ENCODE measurements at regions not wholly inside any gene's neighbourhood (a gene's known extent, or its start where the extent isn't known, plus 50 kb on each side); places are given as distances from the start of the nearest gene placed in this dataset.

DNA sequence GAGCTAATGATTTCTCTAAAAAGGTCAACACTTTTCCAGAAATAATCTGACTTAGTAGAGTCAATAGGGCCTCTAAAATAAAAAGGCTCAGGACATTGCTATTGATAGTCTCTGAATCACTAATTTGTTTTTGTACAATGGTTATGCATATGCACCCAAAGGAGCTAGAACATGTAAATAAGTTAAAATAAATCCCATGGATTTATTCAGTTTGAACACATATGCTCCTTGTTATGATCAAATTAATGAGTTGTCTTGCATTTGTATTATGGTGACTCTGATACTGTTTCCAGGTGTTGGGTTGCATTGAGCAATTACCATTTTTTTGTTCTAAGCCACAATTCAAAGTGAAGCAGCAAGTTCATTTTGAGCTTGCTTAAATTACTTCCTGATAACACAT lies 276.0 kb upstream of the TUSC1 start:
- no peak for DNase-seq (ENCODE audit: low read depth in 1 of 2, low spot score in 1 of 2)

DNA sequence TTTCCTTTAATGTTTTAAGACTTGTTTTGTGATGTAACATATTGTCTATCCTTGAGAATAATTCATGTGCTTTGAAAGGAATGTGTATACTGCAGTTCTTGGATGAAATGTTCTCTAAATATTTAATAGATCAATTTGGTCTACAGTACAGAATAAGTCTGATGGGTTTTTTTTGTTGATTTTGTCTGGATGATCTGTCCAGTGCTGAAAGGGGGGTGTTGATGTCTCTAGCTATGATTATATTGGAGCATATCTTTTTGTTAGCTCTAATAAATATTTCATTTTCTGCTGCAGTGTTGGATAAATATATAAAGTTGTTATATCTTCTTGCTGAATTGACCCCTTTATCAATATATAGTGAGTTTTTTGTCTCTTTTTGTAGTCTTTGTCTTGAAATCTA lies 269.9 kb upstream of the TUSC1 start:
- DNase-seq (ENCODE audit: low read depth in 1 of 2, low spot score in 1 of 2): no peak

DNA sequence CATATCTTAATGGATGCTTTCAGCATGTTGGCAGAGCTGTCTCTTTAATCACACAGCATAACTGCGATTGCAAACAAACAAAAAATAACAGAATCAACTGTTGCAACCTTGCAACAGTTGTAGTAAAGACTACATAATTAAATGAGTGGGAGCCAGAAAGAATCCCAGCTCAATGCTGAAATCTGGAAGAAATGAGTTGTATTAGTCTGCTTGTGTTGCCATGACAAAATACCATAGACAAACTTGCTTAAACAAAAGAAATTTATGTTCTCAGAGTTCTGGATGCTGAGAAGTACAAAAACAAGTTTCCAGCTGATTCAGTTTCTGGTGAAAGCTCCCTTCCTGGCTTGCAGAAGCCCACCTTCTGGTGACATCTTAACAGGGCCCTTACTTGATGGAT lies 260.9 kb upstream of the TUSC1 start:
- no peak for DNase-seq (ENCODE audit: low read depth in 1 of 2, low spot score in 1 of 2)

DNA sequence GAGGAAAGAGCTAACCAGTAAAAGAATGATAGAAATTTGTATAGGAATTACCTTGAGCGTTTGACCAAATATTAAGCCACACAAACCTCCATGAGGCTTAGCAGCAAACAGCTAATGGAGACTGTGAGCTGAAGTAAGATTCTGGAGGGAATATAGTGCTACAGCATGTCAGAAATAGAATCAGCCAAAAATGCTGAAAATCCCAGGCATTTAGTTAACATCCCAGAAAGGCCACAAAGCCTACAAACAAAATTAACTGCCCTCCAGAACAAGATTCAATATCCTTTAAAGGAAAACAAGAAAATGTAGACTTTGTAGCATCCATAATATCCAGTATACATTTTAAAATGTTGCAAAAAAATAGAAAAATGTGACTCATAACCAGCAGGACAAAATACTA lies 257.8 kb upstream of the TUSC1 start:
- DNase-seq (ENCODE audit: low read depth in 1 of 2, low spot score in 1 of 2): no peak

DNA sequence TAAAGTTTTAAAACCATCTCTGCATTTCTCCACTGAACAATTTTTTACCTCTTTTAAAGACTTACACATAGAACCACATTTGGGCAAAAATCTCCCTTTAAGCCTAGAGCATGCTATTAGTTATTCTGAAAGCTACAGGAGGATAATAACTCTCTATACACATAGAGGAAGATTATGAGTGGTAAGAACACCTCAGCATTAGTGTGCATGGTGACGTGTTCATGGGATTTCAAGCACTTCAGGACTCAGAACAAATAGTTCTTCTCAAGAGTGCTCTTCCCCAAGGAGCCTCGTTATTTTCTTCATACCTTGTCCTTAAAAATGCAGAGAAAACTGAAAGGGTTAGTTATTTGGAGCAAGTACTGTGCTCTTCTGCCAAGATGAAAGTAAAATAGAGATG lies 256.9 kb upstream of the TUSC1 start:
- DNase-seq (ENCODE audit: low read depth in 1 of 2, low spot score in 1 of 2): no peak

DNA sequence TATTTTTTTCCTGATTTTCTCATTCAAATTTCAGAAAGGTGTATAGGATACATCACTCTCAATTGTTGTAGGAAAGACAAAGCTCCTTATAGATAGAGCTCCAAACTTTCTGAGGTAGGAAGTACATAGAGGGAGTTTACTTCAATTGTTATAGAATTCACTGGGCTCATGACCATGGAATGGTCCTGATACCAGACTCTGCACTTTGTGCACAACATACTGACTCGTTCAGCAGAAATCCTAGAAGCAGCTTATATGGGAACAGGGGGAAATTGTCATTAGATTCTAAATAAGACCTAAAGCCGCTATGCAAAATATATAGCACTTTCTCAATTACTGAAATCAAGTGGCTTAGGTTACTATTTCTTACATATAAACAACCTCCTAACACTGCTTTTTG lies 240.5 kb upstream of the TUSC1 start:
- DNase-seq (ENCODE audit: low read depth in 1 of 2, low spot score in 1 of 2): no peak

DNA sequence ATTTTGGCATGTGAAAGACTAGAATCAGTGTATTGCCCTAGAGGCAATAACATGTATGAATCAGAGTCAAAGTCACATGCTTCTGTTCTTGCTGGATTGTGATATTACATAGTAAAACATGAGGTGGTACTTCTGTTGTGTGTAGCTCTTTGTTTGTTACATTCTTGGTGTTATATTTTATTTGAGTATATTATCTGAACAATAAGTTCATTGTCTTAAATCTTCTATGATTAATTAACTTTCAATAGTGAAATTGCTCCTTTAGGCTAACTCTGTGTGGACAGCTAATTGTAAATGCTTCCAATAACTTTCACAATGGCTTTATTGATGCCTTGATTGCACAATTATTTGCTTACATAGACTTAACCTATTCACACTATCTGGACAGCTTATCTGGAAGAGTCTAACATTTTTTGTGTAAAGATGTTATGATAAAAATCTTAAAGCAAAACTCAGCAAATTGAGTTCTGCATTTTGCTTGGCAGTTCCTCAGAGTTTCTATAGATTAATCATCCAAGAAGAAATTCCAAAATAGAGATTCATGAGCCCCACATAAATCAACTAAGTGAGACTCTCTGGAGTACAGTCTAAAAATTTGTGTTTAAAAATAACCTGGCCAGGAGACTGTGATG lies 239.6 kb upstream of the TUSC1 start:
- DNase-seq (ENCODE audit: low read depth in 1 of 2, low spot score in 1 of 2): no peak

DNA sequence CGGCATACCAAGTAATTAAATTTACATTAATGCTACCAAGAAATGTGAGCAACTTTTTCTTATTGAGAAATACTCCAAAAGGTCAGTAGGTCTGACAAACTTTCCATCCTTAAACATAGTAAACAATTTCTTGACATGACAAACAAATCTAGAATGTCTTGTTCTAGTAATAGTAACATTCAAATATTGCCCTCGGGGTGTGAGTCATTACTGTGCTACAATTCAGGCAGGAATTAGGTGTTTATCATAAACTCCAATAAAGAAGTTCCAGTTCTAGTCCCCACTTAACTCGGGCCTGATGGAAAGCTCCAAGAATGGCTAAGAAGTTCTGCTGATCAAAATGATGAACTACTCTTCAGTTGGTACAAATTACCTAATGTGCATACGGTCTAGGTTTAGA lies 235.6 kb upstream of the TUSC1 start:
- DNase-seq (ENCODE audit: low read depth in 1 of 2, low spot score in 1 of 2): no peak

DNA sequence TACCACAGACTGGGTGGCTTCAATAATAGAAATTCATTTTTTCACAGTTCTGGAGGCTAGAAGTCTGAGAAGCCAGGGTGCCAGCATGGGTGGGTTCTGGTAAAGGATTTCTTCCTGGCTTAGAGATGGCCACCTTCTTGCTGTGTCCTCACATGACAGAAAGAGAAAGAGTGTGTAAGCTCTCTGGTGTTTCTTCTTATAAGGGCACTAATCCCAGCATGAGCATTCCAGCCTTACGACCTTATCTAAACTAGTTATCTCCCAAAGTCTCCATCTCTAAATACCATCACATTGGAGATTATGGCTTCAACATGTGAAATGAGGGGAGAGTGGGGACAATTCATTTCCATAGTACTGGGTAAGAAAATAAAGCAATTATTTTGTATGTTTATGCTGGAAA lies 226.5 kb upstream of the TUSC1 start:
- no peak for DNase-seq (ENCODE audit: low read depth in 1 of 2, low spot score in 1 of 2)

DNA sequence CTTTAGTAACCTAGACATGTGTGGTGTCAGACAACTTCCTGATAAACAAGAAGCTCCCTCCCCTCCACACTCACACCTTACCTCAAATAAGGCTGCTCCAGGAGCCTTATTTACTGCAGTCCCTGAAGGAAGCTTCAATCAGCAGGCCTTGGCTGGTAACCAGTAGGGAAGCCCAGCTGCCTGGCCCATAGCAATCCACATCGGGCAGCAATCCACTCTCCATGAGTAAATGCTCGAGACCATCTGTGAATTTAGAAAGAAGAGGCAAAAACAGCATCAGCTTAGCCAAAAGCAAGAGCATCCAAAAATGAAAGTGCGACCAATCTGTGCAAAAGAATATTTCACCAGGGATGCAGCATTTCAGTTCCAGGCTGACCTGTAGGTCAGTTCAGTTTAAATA lies 213.3 kb upstream of the TUSC1 start:
- DNase-seq (ENCODE audit: low read depth in 1 of 2, low spot score in 1 of 2): no peak

DNA sequence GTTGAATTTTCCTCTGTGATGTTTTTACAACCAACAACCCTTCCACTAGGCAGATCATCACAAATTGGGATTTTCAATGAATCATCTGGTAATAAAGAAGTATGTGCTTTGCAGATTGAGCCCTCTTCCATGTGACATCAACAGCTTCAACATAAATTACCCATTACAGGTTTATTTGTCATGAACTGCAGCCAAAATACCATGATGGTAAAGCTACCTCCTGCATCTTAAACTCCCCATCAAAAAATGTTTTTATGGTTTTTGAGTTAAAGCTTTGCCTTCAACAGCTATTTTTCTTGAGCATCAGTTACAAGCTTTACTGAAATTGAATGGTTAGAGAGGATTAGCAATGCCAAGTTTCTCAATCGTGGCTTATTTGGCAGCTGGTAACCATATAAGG lies 211.4 kb upstream of the TUSC1 start:
- no peak for DNase-seq (ENCODE audit: low read depth in 1 of 2, low spot score in 1 of 2)

DNA sequence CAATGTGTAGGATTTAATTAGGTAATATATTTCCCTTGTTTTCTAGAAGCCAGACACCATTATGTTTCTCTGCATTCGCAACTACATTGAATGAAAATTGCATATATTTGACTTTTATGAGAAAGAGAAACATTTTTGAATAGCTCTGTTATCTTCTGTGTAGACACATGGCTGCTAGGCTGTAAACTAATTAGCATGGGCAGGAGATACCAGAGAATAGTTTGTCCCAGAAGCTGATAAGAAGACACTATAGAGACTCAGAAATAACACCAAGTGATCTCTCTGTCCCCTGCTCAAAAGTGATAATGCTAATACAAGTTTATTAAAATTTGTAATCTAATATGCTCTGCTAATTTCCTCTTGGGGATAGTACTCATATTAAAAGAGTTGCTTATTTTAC lies 198.0 kb upstream of the TUSC1 start:
- DNase-seq (ENCODE audit: low read depth in 1 of 2, low spot score in 1 of 2): no peak

DNA sequence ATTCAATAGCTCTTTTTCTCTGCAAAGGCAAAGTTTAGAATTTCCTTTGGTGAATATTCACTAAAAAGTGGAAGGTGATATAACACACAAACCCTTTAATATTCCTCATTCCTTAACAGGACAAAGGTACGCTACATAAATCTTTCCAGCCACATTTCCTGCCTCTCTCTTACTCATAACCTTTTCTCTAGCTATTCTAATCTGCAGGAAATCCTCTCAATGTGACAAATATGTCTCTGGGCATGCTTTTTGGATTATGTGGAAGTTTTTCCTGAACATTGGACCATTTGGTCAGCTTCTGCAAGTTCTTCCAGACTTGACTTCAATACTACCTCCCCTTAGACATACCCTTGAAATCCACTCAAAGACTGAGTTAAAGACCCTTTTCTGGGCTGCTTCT lies 186.3 kb upstream of the TUSC1 start:
- no peak for DNase-seq (ENCODE audit: low read depth in 1 of 2, low spot score in 1 of 2)

DNA sequence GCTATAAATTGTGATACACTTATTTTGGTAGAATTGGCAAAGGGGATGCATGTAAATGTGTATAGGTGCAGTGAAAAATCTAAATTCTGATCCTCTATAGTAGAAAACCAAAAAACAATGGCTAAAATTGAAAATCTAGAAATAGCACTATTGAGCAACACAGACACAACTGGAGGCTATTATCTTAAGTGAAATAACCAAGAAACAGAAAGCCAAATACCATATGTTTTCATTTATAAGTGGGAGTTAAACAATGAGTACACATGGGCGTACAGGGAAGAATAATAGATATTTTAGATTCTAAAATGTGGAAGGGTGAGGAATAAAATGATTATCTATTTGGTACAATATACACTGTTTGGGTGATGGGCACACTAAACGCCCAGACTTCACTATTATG lies 183.2 kb upstream of the TUSC1 start:
- DNase-seq (ENCODE audit: low read depth in 1 of 2, low spot score in 1 of 2): no peak

DNA sequence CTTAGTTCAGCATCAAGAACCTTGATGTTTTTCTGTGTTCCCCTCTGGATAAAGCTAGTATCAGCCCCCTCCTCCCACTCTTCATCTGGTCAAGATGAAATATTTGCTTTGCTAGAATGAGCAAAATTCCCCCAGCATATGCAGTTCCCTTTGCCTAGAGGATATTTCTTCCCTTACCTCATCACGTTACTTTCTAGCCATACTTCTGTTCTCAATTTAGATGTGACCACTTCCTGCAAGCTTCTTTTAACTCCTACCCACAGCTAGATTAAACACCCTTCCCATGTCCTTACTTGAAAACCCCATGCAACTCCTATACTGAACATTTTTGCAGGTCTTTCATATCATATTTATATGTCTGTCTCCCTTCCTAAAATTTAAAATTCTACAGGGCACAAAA lies 178.9 kb upstream of the TUSC1 start:
- no peak for DNase-seq (ENCODE audit: low read depth in 1 of 2, low spot score in 1 of 2)

DNA sequence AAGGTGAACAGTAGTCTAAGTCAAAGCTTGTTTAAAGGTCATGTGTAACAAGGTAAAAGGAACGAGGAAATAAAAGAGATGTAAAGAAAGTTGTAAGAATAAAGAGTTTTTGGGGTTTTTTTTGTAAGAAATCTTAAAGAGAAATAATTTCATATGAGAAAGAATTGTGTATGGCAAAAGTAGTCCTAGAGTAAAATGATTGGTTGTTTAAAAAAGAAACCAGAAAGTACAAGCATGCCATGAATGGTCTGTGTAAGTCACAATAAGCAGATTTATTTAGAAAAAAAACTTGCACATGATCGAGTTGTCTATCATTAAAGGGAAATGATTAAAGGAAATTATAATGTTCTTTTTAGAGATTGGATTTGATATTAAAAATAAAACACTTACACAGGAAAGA lies 172.6 kb upstream of the TUSC1 start:
- no peak for DNase-seq (ENCODE audit: low read depth in 1 of 2, low spot score in 1 of 2)

DNA sequence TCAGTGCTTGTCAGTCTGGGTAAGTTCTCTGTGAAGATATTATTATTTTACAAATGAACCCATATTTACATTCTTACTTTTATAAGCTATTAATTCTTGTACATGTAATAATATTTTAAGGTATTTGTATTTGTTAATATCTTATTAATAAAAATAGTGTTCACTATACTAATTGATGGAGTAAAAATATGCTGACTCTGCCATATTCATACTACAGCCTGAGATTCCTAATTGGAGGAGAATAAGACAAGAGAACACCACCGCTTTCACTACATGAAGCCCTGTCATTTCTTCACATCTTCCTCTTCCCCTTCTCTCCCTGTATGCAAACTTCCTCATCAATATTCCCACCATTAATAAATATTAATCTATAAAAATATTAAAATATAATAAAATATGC lies 167.6 kb upstream of the TUSC1 start:
- no peak for DNase-seq (ENCODE audit: low read depth in 1 of 2, low spot score in 1 of 2)

DNA sequence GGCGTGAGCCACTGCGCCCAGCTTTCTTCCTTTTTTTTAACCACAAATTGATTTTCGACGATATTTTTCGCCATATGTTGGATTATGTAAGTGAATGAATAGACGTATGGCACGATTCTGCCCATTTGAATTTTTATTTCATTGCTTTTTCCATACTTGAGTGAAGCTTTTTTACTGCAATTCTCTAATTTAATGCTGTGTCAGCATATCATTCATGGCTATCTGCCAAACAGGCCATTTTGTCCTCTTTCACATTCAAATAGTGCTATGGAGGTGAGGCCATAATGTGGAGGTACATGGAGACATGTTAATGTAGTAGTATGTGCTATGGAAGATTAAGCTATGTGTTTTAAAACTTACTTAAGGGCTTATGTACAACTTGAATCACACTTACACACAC lies 152.1 kb upstream of the TUSC1 start:
- DNase-seq (ENCODE audit: low read depth in 1 of 2, low spot score in 1 of 2): no peak

DNA sequence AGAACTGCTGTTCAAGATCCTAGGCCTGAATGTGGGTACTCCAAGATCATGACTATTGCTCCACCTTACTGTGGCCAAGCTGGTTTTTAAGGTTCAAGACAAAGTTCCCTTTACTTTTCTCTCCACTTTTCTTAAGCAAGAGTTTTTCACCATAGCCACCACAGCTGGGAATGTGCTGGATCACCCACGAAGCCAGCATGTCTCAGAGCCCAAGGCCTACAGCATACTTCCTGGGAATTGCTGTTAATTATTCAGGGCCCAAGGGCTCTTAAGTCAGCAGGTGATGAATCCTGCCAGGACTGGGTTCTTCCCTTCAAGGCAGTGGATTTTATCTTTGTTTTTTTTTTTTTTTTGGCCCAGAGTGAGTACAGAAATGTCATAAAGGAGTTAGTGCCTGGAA lies 149.4 kb upstream of the TUSC1 start:
- no peak for DNase-seq (ENCODE audit: low read depth in 1 of 2, low spot score in 1 of 2)

DNA sequence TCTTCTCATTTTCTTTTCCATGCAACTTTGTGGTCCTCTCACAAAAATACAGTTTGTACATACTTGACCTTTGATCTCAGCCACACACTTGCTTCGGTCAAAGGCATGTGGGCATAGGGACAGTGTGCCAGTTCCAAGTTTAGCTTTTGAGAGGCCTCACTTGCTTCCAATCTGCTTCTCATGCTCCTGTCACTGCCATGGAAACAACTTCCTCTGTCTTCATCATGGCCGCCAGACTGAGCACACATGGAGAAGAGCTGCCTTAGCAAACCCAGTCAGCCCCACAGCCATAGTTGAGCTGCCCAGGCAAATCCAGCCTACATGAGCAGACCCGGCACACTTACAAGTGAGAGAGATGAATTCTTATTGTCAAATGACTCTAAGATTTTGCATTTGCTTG lies 138.2 kb upstream of the TUSC1 start:
- DNase-seq (ENCODE audit: low read depth in 1 of 2, low spot score in 1 of 2): no peak

DNA sequence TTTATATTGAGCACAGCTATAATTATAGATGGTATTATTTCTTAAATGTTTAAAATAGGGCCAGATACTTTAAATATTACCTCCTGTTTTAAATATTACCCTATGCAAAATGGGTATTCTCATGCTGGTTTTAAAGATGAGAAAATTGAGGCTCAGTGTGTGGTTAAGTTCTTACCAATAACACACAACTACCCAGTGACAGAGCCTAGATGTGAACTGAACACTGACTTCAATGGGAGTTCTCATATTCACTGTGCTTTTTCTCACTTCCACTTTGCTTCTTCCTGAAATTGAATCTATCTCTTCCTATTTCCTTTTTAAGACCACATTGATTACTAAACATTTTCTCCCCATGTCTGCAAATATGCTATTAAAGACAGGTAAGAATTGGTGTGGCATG lies 135.8 kb upstream of the TUSC1 start:
- no peak for DNase-seq (ENCODE audit: low read depth in 1 of 2, low spot score in 1 of 2)

DNA sequence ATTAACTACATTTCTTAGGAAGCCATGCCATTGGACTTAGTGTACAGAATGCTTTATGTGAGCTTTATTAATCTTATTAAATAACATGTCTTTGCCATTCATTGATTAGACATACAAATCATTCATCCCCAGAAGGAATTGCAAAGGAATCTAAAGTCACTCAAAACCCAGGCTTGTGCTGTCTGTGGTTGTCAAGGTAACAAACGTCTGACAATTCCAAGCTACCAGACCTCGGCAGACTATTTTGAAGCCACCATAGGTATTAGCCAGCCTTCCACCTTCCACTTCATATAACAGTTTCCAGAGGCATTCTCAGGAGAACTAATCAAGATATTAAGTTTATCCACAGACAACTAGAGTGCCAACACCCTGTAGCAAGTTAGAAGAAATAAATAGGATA lies 135.2 kb upstream of the TUSC1 start:
- no peak for DNase-seq (ENCODE audit: low read depth in 1 of 2, low spot score in 1 of 2)

DNA sequence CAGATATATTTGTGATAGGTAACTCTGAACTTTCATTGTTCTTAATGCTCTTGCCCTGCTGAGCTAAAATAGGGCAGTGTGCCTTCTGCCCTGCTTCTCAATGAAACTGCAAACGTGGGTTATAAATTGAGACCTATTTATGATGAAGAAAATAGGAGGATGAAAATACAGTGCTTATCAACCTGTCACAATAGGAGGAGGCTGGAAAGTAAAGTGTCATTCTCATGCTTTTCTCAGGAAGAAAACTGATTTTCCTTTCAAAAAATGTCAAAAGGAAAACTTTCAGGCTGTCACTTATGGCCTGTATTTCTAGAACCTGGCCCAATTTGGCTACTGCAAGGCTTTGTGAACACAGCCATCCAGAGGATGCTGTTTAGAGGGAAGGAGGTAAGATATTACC lies 130.3 kb upstream of the TUSC1 start:
- DNase-seq (ENCODE audit: low read depth in 1 of 2, low spot score in 1 of 2): no peak

DNA sequence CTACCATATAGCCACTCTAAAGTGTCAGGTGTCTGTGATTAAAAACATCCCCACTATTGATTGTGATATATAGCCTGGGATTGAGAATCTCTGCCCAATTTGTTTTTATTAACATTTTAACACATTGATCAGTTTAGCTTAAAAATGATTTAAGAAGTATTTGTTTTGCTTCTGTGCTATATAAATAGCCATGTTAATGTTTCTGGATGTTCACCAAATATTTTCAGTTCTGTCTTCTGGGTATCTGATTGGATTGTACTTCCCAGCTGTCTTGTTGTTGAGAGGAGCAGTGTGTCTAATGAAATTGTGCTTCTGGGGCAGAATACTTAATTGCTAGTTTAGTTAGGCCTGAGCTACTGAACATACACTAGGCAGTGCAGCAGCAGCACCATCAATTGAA lies 126.6 kb upstream of the TUSC1 start:
- DNase-seq (ENCODE audit: low read depth in 1 of 2, low spot score in 1 of 2): no peak
